GM12878 (cell line): ENCODE measurements at regions not wholly inside any gene's neighbourhood (a gene's known extent, or its start where the extent isn't known, plus 50 kb on each side); places are given as distances from the start of the nearest gene placed in this dataset.

ENCODE experiments used
- ATAC-seq: fragments of 200-7000 bp; cut with Tn5 transposase; 3 replicates; pipeline ENCODE4 v1.9.1; 2020; ENCODE audit warnings: mild to moderate bottlenecking, moderate library complexity
- BruUV-seq: library from RNA; stranded (reverse); fragments of 400-500 nt; replicated peaks from 2 replicates; lab custom pipeline; 2021; lab: Mats Ljungman, UMichigan
- CTCF ChIA-PET: fragments of 300-600 bp; sonication (Branson Sonifier 250); formaldehyde crosslinking; extraction: SDS; loops from one replicate; lab custom pipeline; 2021; ENCODE audit warnings: inconsistent platforms; lab: Yijun Ruan, JAX
- POLR2A ChIA-PET: fragments of 350-600 bp; formaldehyde crosslinking; extraction: SDS; loops from one replicate; lab custom pipeline; 2021; ENCODE audit warnings: inconsistent platforms; lab: Charles Lee
- RAD21 ChIA-PET: fragments of 300-600 bp; sonication (Branson Sonifier 250); formaldehyde crosslinking; loops from one replicate; lab custom pipeline; 2023; ENCODE audit warnings: antibody characterized with exemption; ENCODE audit not compliant: unreplicated experiment; lab: Charles Lee
- SMC1A ChIA-PET: fragments of 300-600 bp; sonication (Branson Sonifier 250); formaldehyde crosslinking; loops from one replicate; lab custom pipeline; 2023; ENCODE audit not compliant: unreplicated experiment, uncharacterized antibody; lab: Charles Lee
- DNase-seq: peaks from one replicate; pipeline ENCODE4 v3.0.0-alpha.2; 2011; ENCODE audit warnings: low read depth, low spot score
- FAIRE-seq: peaks from 3 replicates; lab custom pipeline; 2011; peaks lifted over from hg19 to GRCh38; lab: Jason Lieb, UNC
- H2AFZ ChIP-seq: 2 replicates; pipeline ENCODE4 v1.6.0; 2011; ENCODE audit warnings: low read depth, low read length, control low read depth; ENCODE audit not compliant: control insufficient read depth
- H3K27ac ChIP-seq: 2 replicates; pipeline ENCODE4 v1.5.1; 2011; ENCODE audit warnings: control low read depth; ENCODE audit not compliant: control insufficient read depth, insufficient read depth
- H3K27me3 ChIP-seq, 2 experiments: replicated peaks in 1 of 2; 2 replicates each; pipeline versions ENCODE4 v1.6.0 to v1.6.1; 2011; ENCODE audit warnings: low read length in 1 of 2; ENCODE audit not compliant: control insufficient read depth in 2 of 2, insufficient read depth in 2 of 2
- H3K36me3 ChIP-seq, 2 experiments: 2 replicates each; pipeline ENCODE4 v1.5.1; 2011; ENCODE audit warnings: low read length in 1 of 2; ENCODE audit not compliant: control insufficient read depth in 2 of 2, insufficient read depth in 2 of 2
- H3K4me1 ChIP-seq: 2 replicates; pipeline ENCODE4 v1.6.1; 2011; ENCODE audit warnings: mild to moderate bottlenecking, low read length, moderate library complexity, mixed read lengths; ENCODE audit not compliant: control insufficient read depth, insufficient read depth
- H3K4me2 ChIP-seq: 2 replicates; pipeline ENCODE4 v1.6.0; 2011; ENCODE audit warnings: control low read depth; ENCODE audit not compliant: control insufficient read depth, insufficient read depth
- H3K4me3 ChIP-seq: fragments of 200-600 bp; sonication (generic); 2 replicates; pipeline ENCODE4 v1.5.1; 2016
- H3K79me2 ChIP-seq: 2 replicates; pipeline ENCODE4 v1.6.0; 2011; ENCODE audit warnings: low read length; ENCODE audit not compliant: control insufficient read depth, insufficient read depth
- H3K9ac ChIP-seq: 2 replicates; pipeline ENCODE4 v1.8.0; 2011; ENCODE audit warnings: low read length, control low read depth, mixed read lengths; ENCODE audit not compliant: control insufficient read depth, insufficient read depth
- H3K9me3 ChIP-seq: replicated peaks from 3 replicates; pipeline ENCODE4 v1.5.1; 2011; ENCODE audit warnings: mild to moderate bottlenecking, low read length; ENCODE audit not compliant: control insufficient read depth, insufficient read depth
- H4K20me1 ChIP-seq: 2 replicates; pipeline ENCODE4 v1.6.0; 2011; ENCODE audit not compliant: control insufficient read depth, insufficient read depth
- BACH1 ChIP-seq: fragments of 450-650 bp; IDR thresholded peaks from 2 replicates; pipeline ENCODE4 v1.6.1; 2017; ENCODE audit warnings: mild to moderate bottlenecking, borderline replicate concordance
- CBX5 ChIP-seq: sonication (generic); IDR thresholded peaks from 2 replicates; pipeline ENCODE4 v1.6.1; 2016; ENCODE audit warnings: low read depth, moderate library complexity, mild to moderate bottlenecking, inconsistent platforms
- WRNIP1 ChIP-seq: IDR thresholded peaks from 2 replicates; pipeline ENCODE4 v1.6.1; 2011; ENCODE audit warnings: low read depth, low read length, improper control_type of control experiment, borderline replicate concordance
- WGBS: methylation state at CpG from one replicate; pipeline ENCODE4 v1.1.6; 2016; ENCODE audit warnings: low lambda C conversion rate; ENCODE audit not compliant: insufficient replicate concordance, insufficient coverage; ENCODE audit errors: missing lambda C conversion rate; 5-methylcytosine and 5-hydroxymethylcytosine counted together
- in situ Hi-C: fragments of 300-500 bp; cut with MboI; formaldehyde crosslinking; loops from 9 replicates; pipeline ENCODE4 v1.14.3; 2018; ENCODE audit warnings: mixed read lengths
- intact Hi-C: fragments of 100-400 bp; cut with micrococcal nuclease; formaldehyde crosslinking; loops from one replicate; pipeline ENCODE4 v1.14.2; 2022; ENCODE audit not compliant: unreplicated experiment
- TF ChIP-seq, protein P1 (sequence below): fragments of 450-650 bp; formaldehyde crosslinking; IDR thresholded peaks from 2 replicates; pipeline ENCODE4 v1.5.0; 2022; ENCODE audit warnings: mild to moderate bottlenecking, missing genetic modification characterization
- TF ChIP-seq, protein P2 (sequence below): fragments of 450-650 bp; IDR thresholded peaks from 2 replicates; pipeline ENCODE4 v1.6.1; 2018; ENCODE audit warnings: mild to moderate bottlenecking, low read depth, moderate library complexity; ENCODE audit not compliant: partially characterized antibody
- TF ChIP-seq, protein P3 (sequence below): fragments of 450-650 bp; IDR thresholded peaks from 2 replicates; pipeline ENCODE4 v1.6.1; 2017; ENCODE audit warnings: mild to moderate bottlenecking, moderate library complexity

DNA sequence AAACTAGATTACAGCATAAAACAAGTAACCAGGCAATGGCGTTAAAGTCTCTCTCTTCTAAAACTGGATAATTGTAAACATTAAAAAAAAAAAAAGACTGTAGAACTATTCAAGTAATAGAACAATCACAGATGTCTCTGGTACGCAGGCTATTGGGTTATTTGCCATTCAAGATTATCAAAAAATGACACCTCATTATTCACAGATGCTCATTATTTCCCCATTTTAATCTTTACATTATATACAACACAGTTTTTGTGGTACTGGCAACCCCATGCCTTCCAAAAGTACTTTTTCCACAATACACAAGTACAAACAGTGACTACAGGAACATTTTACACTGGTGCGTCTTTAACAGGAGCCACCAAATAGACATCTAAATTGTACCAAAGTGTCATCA is 109.4 kb downstream of the ZNF608 start:
- ChIA-PET CTCF (no interaction called here), POLR2A (no interaction called here), SMC1A (interaction anchor here (1.0 kb wide), 1 partner anchor 9 kb away, joined by 5 read pairs; no protein-coding TSS in a partner anchor), RAD21 (interaction anchor here (1.5 kb wide), 1 partner anchor 12 kb away, joined by 4 read pairs; no protein-coding TSS in a partner anchor)
- intact Hi-C loops (no loop called here), in situ Hi-C loops (no loop called here)
- DNase-seq: no peak
- ATAC-seq: no peak
- FAIRE-seq: no peak
- Histone ChIP-seq H3K79me2 (no peaks in the 10 kb centered on the region), H3K27me3 (no peaks in the 10 kb centered on the region), H3K4me1 (peaks cover 8% of the 10 kb centered on the region), H3K36me3 (peaks cover 0 to 3% of the 10 kb centered on the region in 2 experiments; a peak in 1 of 4 replicates), H3K9me3 (no peaks in the 10 kb centered on the region), H4K20me1 (no peaks in the 10 kb centered on the region), H3K9ac (no peak overlapping the region), H3K4me3 (no peak overlapping the region), H3K27ac (no peak overlapping the region), H3K4me2 (no peak overlapping the region), H2AFZ (no peak overlapping the region)
- 94% methylated on average over 3 of the region's 3 CpGs for WGBS
- BruUV-seq: no TSS peak
- TF ChIP-seq, protein P1, sequence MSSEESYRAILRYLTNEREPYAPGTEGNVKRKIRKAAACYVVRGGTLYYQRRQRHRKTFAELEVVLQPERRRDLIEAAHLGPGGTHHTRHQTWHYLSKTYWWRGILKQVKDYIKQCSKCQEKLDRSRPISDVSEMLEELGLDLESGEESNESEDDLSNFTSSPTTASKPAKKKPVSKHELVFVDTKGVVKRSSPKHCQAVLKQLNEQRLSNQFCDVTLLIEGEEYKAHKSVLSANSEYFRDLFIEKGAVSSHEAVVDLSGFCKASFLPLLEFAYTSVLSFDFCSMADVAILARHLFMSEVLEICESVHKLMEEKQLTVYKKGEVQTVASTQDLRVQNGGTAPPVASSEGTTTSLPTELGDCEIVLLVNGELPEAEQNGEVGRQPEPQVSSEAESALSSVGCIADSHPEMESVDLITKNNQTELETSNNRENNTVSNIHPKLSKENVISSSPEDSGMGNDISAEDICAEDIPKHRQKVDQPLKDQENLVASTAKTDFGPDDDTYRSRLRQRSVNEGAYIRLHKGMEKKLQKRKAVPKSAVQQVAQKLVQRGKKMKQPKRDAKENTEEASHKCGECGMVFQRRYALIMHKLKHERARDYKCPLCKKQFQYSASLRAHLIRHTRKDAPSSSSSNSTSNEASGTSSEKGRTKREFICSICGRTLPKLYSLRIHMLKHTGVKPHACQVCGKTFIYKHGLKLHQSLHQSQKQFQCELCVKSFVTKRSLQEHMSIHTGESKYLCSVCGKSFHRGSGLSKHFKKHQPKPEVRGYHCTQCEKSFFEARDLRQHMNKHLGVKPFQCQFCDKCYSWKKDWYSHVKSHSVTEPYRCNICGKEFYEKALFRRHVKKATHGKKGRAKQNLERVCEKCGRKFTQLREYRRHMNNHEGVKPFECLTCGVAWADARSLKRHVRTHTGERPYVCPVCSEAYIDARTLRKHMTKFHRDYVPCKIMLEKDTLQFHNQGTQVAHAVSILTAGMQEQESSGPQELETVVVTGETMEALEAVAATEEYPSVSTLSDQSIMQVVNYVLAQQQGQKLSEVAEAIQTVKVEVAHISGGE: no peak
- TF ChIP-seq CBX5 (no peak), BACH1 (no peak), WRNIP1 (no peak)
- TF ChIP-seq, protein P2, sequence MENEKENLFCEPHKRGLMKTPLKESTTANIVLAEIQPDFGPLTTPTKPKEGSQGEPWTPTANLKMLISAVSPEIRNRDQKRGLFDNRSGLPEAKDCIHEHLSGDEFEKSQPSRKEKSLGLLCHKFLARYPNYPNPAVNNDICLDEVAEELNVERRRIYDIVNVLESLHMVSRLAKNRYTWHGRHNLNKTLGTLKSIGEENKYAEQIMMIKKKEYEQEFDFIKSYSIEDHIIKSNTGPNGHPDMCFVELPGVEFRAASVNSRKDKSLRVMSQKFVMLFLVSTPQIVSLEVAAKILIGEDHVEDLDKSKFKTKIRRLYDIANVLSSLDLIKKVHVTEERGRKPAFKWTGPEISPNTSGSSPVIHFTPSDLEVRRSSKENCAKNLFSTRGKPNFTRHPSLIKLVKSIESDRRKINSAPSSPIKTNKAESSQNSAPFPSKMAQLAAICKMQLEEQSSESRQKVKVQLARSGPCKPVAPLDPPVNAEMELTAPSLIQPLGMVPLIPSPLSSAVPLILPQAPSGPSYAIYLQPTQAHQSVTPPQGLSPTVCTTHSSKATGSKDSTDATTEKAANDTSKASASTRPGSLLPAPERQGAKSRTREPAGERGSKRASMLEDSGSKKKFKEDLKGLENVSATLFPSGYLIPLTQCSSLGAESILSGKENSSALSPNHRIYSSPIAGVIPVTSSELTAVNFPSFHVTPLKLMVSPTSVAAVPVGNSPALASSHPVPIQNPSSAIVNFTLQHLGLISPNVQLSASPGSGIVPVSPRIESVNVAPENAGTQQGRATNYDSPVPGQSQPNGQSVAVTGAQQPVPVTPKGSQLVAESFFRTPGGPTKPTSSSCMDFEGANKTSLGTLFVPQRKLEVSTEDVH: no peak
- TF ChIP-seq, protein P3, sequence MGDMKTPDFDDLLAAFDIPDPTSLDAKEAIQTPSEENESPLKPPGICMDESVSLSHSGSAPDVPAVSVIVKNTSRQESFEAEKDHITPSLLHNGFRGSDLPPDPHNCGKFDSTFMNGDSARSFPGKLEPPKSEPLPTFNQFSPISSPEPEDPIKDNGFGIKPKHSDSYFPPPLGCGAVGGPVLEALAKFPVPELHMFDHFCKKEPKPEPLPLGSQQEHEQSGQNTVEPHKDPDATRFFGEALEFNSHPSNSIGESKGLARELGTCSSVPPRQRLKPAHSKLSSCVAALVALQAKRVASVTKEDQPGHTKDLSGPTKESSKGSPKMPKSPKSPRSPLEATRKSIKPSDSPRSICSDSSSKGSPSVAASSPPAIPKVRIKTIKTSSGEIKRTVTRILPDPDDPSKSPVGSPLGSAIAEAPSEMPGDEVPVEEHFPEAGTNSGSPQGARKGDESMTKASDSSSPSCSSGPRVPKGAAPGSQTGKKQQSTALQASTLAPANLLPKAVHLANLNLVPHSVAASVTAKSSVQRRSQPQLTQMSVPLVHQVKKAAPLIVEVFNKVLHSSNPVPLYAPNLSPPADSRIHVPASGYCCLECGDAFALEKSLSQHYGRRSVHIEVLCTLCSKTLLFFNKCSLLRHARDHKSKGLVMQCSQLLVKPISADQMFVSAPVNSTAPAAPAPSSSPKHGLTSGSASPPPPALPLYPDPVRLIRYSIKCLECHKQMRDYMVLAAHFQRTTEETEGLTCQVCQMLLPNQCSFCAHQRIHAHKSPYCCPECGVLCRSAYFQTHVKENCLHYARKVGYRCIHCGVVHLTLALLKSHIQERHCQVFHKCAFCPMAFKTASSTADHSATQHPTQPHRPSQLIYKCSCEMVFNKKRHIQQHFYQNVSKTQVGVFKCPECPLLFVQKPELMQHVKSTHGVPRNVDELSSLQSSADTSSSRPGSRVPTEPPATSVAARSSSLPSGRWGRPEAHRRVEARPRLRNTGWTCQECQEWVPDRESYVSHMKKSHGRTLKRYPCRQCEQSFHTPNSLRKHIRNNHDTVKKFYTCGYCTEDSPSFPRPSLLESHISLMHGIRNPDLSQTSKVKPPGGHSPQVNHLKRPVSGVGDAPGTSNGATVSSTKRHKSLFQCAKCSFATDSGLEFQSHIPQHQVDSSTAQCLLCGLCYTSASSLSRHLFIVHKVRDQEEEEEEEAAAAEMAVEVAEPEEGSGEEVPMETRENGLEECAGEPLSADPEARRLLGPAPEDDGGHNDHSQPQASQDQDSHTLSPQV: no peak
